ENCODE measurements at regions not wholly inside any gene's neighbourhood (a gene's known extent, or its start where the extent isn't known, plus 50 kb on each side); places are given as distances from the start of the nearest gene placed in this dataset.
"Not testable (repeated sequence)": the region's sequence is repeated elsewhere in the genome, so short reads cannot be mapped to it uniquely, and the experiment has no call there.

DNA sequence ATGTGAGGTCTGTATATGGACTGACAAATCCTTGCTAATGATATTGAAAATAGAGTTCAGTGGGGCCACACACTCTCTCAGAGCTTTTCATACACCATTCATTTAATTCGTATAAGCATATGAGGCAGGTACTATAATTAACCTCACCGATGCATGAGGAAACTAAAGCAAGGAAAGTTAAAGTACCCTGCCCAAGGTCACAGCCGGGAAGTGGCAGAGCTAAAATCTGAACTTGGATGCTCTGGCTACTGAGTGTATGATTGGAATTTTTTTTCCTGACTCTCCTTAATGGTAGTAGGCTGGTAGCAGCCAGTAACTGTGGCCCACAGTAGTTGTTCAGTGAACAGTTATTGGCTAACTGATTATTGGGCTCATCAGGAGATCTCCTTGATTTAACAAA lies 135.3 kb downstream of the NUDT12 start:
- DNase-seq (ENCODE audit: low read depth) = no peak

DNA sequence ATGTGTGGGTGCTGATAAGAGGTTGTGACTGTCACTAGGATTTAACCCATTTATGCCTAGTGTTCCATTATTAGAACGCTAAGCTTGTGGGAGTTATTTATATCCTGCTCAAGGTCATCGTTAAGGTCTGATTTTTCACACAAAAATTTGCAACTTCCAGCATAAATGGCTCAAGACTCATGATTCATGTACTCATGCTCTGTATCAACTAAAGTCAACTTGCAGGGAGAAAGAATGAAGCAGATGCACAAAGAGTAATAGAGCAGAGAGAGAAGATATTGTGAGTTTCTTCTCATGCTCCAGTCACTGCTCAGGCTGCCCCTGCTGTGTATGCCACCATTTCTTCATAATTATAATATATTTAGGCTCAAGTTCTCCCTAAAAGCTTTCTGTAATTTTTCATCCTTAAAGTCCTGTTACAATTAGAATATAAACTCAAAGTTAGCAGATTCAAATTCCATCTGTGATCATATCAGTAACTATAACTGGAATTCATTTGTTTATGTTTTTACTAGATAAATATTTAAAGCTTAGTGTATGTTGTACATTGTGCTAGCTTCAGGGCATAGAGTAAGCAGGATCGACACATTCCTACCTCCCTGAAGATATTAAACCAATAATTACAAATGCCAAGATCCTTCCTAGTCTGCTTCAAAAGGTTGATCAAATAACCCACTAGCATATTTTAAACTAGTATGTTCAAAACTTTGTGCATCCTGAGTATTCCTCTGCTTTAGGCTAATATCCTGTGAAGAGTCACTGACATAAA lies 136.7 kb downstream of the NUDT12 start:
- DNase-seq (ENCODE audit: low read depth) = no peak

DNA sequence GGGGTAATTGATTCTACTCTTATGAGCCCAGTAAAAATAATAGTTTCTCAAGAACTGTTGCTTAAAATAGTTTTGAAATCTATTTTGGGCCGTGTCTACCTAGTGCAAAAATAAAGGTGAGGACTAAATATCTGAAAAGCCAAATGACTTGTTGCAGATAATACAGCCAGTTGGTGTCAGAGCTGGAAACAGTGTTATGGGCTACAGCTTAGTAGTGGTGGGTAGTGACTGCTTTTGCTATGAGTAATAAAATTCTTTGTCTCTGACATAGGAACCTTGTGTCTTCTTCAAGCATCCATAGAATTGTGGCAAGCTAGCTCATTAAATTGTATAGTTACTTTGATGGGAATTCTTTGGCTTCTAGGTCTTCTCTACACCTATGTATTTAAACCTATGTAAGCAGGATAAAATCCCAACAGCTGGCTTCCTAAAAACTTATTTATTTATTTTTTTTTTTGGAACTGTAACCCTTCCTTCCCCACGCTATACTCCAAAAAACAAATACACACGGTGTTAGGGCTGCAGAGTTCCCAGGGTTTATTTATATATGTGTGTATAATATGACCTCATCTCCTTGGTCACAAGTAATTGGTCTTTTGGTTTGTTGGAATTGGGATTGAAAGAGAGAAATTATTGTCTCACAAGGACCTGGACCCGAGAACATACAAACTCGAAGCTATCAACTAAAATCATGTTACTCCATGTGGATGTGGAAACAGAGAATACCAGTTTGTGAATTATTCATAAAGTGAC lies 138.0 kb downstream of the NUDT12 start:
- DNase-seq (ENCODE audit: low read depth) = no peak

DNA sequence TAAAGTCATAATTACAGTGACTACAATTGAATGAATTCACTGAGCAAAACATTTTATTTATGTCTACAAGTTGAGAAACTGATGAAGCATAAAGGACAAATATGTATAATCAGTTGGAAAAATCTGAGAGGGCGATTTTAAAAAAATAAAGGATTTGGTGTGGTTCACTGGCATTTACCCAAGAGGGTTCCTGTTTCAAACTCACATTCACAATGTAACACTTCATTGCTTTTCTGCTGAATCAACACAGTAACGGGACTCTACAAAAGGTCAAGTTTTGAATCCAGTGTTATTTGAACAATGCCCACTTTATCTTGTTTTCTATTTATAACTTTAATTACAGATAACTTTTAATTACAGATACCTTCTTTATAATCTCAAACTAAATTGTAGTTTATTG lies 138.6 kb downstream of the NUDT12 start:
- no peak for DNase-seq (ENCODE audit: low read depth)

DNA sequence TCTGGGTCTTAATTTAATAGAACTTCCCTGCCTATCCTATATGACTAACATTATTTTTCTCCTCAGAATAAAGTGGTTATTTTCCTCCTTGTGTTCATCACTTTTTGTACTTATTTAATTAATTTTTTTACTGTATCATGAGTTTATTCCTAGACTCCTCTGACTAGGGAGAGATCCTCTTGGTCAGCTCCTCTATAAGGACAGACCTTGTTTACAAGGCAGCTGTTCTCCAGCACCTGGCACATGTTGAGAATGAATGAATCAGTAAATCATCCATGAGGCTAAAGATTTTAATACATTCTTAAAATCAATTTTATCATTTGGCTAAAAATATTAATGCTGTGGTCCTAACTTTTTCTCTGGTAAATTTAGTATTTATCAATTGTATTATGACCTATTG lies 139.8 kb downstream of the NUDT12 start:
- no peak for DNase-seq (ENCODE audit: low read depth)

DNA sequence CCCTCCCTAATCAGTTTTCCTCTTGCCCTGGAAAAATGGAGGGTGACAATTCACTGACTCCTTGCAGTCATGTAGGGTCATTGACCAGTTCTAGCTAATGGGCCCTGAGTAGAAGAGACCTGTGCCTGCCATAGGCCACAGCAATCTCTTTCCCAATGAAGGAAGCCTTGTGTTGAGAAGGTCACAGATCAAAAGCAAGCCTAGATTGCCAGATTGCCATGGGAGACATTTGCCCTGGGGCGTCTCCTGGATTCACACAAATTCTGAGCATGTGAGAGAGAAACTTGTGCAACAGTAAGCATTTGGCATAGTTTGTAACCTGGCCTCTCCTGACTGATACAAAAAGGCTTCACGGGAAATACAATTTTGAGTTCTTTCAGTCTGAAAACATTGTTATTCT lies 148.0 kb downstream of the NUDT12 start:
- DNase-seq (ENCODE audit: low read depth) = no peak

DNA sequence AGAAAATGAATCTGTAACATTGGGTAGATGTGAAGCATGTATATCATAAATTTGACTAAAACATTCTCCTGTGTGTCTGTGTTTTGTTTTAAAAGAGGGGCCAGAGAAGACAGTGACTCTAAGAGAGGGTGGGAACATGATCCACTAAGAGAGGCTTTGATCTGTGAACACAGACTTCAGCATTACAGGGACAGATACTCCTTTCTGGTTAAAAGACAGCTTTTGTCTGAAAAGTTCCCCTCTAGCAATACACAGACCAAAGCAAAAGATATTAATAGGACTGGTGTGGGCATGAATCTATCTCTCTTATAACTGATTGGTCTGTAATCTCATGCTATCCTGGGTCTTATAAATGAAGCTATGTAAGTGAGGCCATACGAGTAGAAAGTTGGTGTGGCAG lies 150.9 kb downstream of the NUDT12 start:
- no peak for DNase-seq (ENCODE audit: low read depth)

DNA sequence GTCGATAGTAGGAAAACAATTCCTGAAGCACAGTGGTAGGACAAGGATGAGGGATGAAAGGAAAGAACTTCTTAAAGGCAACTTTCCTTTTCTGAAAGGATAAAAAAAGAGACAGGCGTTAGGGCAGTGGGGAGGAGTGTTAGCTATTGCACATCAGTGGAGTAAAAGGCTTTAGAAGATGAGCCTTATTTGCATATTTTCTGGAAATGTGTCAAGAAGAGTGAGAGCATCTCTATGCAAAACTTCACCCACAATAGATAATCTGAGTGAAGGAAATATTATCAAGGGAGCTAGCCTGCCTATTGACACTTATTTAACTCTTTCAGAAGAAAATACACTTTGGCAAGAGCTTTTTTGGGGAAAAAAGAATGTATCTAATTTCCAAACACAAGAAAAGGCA lies 151.6 kb downstream of the MACIR start:
- DNase-seq (ENCODE audit: low read depth) = no peak

DNA sequence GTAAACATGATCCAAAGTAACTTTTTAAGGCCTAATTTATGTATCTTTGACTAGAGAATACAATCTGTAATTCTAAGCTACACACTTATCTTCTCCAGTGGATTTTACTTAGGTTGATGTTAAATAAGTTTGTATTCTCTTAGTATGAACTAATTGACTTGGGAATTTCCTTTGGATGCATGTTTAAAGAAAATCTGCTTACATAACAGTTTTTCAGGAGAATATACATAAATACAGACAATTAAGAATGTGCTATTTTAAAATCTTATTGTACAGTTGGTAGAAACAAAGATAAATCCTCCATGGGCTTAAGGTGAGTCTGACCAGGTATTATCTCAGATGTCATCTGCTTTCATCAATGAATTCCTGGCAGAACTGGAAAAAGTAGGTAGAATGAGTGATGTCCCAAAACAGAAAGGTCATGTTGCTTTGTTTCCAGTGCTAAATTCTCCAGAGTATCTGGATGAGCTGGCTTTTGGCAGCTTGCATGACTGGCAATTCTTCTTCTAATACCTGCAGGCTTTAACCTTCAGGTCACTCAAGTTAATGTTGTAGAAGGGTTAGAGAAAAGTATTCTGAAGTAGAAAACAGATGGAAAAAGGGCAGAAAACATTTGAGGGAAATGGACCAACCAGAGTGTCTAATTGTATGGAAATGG lies 150.6 kb downstream of the MACIR start:
- DNase-seq (ENCODE audit: low read depth) = no peak

DNA sequence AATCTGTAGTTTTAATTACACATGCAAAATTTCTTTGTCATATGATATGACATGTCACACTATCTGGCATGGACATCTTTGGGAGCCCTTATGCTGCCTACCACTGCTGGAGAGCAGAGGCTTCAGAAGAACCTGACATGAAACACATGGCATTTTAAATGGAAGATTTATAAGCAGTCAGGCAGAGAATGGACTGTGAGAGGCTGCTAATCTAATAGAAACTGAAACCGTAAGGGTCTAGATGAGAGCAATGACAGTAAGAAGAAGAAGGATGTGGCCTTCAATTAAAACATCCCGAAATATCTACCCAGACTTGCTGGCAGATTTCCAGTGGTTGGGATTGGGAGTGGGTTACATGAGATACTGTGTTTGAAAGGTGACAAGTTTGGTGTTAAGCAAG lies 149.8 kb downstream of the MACIR start:
- DNase-seq (ENCODE audit: low read depth) = no peak

DNA sequence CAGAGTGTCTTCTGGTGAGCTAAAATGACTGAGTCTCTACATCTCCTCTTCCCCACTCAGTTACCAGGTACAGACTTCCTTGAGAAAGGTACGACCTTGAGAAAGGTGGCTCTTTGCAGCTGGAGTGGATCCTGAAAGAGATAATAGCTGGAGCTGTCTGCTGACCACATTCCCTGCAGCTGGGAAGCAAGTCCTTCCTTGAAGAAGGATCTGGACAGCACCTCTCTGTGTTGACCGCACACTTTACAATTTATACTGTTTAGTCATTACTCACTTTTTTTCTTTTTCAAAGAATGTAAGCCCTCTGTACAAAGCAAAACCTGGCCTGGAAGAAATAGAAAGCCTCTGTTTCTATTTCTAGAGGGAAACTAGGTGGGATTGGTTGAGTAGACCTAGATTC lies 148.8 kb downstream of the MACIR start:
- no peak for DNase-seq (ENCODE audit: low read depth)

DNA sequence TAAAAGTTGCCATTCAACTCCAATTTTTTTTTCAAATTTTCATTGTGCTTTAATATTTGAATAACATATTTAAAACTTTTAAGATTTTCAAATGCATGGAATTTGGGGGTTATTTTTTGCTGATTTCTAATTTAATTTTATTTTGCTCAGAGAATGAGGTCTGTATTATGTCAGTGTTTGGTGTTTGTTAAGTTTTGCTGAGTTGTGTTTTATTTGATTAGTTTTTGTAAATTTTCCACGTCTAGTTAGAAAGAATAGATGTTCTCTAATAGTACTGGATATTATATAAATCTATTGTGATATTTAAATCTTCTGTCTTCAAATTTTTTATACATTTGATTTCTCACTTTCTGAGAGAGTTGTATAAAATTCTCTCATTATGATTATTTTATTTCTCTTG lies 145.9 kb downstream of the MACIR start:
- DNase-seq (ENCODE audit: low read depth) = no peak

DNA sequence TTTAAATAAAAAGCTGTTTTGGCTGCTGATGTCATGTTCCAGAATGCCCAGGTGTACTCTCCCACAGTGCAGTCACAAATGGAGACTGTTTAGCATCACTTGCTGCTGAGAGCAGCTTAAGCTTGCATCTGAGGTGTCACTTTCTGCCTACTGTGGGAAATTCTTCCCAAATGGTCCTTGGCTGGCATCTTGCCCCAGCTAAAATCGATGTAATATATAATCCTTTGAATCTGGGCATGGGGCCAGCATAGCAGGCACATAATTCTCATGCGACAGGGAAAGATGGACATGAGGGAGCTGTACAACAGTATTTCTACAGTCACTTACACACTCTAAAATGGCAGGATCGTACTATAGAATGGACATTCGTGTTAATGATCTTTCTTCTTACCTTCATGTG lies 144.3 kb downstream of the MACIR start:
- no peak for DNase-seq (ENCODE audit: low read depth)

DNA sequence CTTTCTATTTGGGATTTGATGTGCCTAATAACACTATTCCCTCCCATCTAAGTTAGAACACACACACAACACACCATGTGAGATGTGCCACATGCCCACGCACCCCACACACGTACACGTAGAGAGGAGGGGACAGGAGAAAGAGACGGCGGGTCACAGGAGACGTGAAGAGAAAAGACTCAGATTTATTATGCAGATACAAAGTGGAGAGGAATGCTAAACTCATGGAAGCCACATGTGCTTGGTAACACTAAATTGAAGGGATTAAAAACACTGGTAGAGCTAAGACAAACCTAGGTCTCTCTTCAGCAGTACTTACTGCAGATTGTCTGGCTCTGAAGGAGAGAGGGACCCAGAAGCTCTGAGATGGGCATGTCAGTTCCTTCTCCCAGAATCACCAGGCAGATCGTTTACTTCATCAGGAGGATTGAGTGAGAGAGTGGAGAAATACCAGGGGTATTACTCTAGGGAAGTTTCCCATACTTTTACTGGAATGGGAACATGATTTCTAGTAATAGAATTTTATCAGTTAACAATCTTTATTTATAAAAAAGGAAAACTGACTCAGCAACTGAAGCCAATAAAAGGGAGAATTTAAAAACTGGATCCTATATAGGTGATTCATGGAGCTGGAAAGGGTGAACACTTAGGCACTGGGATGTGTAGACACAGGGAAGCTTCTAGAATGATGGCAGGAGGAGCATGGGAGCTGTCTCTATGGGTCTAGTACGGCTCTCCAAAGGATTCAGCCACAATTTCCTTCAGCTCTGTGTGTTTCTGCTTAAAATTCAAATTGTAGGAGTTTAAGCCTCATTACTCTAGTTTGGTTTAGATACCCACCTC lies 139.4 kb downstream of the MACIR start:
- peak; percentile 11 for DNase-seq (ENCODE audit: low read depth)

DNA sequence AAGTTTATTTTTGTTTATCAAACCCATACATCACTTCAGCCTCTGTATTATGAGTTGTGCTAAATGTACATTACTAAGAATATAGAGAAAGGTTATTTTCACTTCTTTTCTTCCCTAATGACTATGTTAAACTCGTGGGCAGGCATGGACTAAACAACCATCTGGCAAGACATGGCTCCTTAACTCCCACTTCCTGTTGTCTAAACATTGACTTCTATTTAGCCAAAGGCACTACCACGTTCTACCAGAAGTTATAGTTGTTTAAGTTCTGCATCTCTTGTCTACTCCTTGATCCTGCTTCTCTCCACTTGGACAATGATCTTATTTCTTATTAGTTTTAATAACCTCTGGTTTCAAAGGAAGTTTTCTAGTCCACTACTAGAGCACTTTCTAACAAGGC lies 136.1 kb downstream of the MACIR start:
- DNase-seq (ENCODE audit: low read depth) = no peak

DNA sequence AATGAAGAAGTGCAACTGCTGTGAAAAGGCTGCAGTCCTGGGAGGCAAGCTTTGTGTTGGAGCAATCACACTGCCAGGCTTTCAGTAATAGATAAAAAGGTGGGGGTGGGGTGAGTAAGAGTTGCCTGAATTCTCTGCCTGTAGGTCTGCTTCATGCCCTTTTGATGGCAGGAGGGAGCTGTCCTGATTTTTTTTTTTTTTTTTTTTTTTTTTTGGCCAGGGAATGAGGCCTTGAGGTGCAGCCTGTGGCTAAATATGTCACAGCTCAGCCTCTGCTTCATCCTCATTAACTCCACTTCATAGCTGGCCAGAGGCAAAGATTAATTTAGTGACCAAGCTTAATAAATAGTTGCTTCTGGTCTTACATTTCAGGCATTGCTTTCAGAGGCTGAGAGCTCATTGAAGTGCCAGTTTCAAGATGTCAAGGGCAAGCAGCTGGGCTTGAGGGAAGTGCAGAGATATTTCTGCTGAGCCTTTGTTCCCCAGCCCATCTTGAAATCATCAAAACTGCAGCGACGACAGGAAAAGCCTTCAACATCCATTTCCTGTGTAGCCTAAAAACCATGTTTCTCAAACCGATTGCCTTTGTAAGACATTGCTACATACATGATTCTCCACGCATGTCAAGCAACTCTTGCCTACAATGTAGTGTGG lies 134.7 kb downstream of the MACIR start:
- DNase-seq (ENCODE audit: low read depth) = no peak

DNA sequence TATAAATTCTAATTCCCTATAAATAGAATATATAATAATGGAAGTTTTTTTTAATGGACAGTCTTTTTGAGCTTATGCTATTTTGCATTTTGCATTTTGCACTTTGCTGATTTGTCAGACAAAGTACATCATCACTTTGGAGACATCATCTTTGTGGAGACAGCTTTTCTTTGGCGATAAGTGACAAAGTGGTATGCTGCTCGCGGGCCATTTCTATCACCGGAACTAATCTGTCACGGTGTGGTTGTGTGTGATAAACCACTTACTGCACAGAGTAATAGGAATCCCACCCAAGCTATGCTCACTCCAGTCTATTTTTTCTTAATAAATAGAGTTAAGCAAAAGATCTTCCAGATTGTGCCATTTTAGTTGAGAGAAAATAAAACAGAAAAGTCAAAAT lies 133.1 kb downstream of the MACIR start:
- no peak for DNase-seq (ENCODE audit: low read depth)

DNA sequence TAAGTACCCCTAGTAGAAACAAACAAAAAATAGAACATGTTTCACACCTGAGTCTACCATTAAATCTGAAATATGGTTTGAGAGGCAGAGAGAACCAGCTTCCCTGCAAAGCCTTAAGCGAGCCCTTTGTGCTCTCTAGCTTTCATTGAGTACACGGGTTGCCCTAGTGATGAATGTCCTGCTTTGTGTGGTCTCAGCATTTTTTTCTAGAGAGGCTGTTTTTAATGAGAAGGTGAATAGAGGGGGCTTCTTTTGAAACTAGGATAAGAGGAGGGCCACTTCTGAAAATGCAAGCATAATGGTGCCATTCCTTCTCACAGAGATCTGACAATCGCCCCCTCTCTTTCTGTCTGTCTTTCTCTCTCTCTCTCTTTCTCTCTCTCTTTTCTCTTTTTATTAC lies 131.3 kb downstream of the MACIR start:
- DNase-seq (ENCODE audit: low read depth) = no peak

DNA sequence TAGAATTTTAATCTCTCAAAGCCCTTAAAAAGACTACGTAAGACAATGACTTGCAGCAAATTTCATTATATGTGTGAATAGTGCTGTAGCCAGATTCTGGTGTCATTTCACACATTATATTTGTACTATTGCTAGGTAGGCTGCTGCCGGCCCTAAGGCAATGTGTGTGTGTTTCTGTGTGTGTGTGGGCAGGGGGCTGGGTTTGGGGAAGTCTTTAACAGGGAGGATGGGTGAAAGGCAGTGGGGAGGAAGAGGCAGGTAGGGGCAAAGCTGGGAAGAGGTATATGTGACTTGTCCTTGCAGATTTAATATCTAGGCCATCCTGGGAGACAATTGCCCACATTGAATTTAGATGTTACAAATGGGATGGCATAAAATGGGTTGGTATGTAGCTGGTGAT lies 130.8 kb downstream of the MACIR start:
- no peak for DNase-seq (ENCODE audit: low read depth)

DNA sequence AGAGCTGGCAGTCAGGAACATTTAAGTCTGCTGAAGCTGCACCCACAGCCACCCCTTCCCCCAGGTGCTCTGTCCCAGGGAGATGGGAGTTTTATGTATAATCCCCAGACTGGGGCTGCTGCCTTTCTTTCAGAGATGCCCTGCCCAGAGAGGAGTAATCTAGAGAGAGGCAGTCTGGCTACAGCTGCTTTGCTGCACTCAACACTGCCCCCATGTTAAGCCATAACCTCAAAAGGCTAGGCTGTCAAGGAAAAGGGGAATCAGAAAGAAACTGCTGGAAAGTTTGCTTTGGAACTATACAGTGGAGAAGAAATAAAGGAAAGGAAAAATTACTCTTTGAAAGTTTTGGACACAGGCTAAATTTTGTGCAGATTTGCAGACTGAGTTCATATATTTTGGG lies 127.2 kb downstream of the MACIR start:
- no peak for DNase-seq (ENCODE audit: low read depth)

DNA sequence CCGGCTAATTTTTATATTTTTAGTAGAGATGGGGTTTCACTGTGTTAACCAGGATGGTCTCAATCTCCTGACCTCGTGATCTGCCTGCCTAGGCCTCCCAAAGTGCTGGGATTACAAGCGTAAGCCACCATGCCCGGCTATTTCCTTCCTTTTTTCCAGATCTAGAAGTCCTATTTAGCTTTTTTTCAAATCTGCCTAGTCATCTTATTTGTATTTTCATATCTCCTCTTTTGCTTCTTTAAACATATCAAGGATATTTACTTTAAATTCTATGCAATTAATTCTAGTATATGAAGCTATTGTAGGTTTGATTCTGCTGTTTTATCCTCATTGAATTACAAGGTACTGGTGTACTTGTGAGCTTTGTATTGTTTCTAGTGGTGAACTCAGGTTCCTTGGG lies 119.1 kb downstream of the MACIR start:
- not testable (repeated sequence) for DNase-seq (ENCODE audit: low read depth)
